Activated T-helper 17 cell treated with anti-CD3 and anti-CD28 coated beads, Interleukin-2, amount 50 U/mL, for 72 hours (primary cell): ENCODE measurements at regions not wholly inside any gene's neighbourhood (a gene's known extent, or its start where the extent isn't known, plus 50 kb on each side); places are given as distances from the start of the nearest gene placed in this dataset.
"Not testable (repeated sequence)": the region's sequence is repeated elsewhere in the genome, so short reads cannot be mapped to it uniquely, and the experiment has no call there.

Experiments used
- ATAC-seq: fragments of 150-1000 bp; cut with Tn5 transposase; replicated peaks from 2 replicates; pipeline ENCODE4 v1.10.0; 2021; ENCODE audit warnings: mild to moderate bottlenecking, moderate library complexity
- H3K27ac Mint-ChIP-seq: one replicate; pipeline ENCODE4 v1.8.0; 2022; ENCODE audit warnings: mixed read lengths
- H3K27me3 Mint-ChIP-seq: one replicate; pipeline ENCODE4 v1.8.0; 2022; ENCODE audit warnings: mixed read lengths
- H3K36me3 Mint-ChIP-seq: one replicate; pipeline ENCODE4 v1.8.0; 2022; ENCODE audit warnings: low read depth, mild to moderate bottlenecking, mixed read lengths
- H3K4me1 Mint-ChIP-seq: one replicate; pipeline ENCODE4 v1.8.0; 2022; ENCODE audit warnings: mixed read lengths
- H3K4me3 Mint-ChIP-seq: one replicate; pipeline ENCODE4 v1.8.0; 2022; ENCODE audit warnings: mild to moderate bottlenecking, mixed read lengths
- H3K9me3 Mint-ChIP-seq: one replicate; pipeline ENCODE4 v1.8.0; 2022; ENCODE audit warnings: mixed read lengths

- ATAC-seq = no peak
- Mint-ChIP-seq H3K9me3 (no peaks in the 10 kb centered on the region), H3K36me3 (no peaks in the 10 kb centered on the region), H3K4me3 (no peak overlapping the region), H3K27me3 (peaks cover 14% of the 10 kb centered on the region), H3K4me1 (no peaks in the 10 kb centered on the region), H3K27ac (no peak overlapping the region)
These were observed 54.3 kb upstream of the WAC start for GRCh38 chr10:28478646-28479045.

- H3K36me3 Mint-ChIP-seq = no peaks in the 10 kb centered on the region
- no peak overlapping the region for H3K4me3 Mint-ChIP-seq
- H3K27ac Mint-ChIP-seq = no peak overlapping the region
- no peaks in the 10 kb centered on the region for H3K9me3 Mint-ChIP-seq
- peaks cover 14% of the 10 kb centered on the region for H3K27me3 Mint-ChIP-seq
- no peak for ATAC-seq
- H3K4me1 Mint-ChIP-seq = no peaks in the 10 kb centered on the region
These were observed 53.5 kb upstream of the WAC start for GRCh38 chr10:28479425-28479865.

- Mint-ChIP-seq H3K36me3 (no peaks in the 10 kb centered on the region), H3K27me3 (peaks cover 14% of the 10 kb centered on the region), H3K4me3 (no peak overlapping the region), H3K27ac (no peak overlapping the region), H3K4me1 (no peaks in the 10 kb centered on the region), H3K9me3 (no peaks in the 10 kb centered on the region)
- no peak for ATAC-seq
These were observed 52.8 kb upstream of the WAC start for GRCh38 chr10:28479927-28480627.

- ATAC-seq = no peak
- Mint-ChIP-seq H3K9me3 (no peaks in the 10 kb centered on the region), H3K4me1 (no peaks in the 10 kb centered on the region), H3K27me3 (peaks cover 14% of the 10 kb centered on the region), H3K36me3 (no peaks in the 10 kb centered on the region), H3K4me3 (no peak overlapping the region), H3K27ac (no peak overlapping the region)
These were observed 52.3 kb upstream of the WAC start for GRCh38 chr10:28480628-28480965.

GRCh38 chr10:28481346-28481745 is 51.6 kb upstream of the WAC start:
- not testable (repeated sequence) for H3K4me1 Mint-ChIP-seq, ATAC-seq, H3K4me3 Mint-ChIP-seq, H3K27ac Mint-ChIP-seq, H3K27me3 Mint-ChIP-seq, H3K36me3 Mint-ChIP-seq, H3K9me3 Mint-ChIP-seq

- H3K4me1 Mint-ChIP-seq = no peaks in the 10 kb centered on the region
- no peak for ATAC-seq
- H3K27ac Mint-ChIP-seq = no peak overlapping the region
- H3K36me3 Mint-ChIP-seq = no peaks in the 10 kb centered on the region
- peaks cover 8% of the 10 kb centered on the region for H3K27me3 Mint-ChIP-seq
- H3K4me3 Mint-ChIP-seq = no peak overlapping the region
- no peaks in the 10 kb centered on the region for H3K9me3 Mint-ChIP-seq
These were observed 51.0 kb upstream of the WAC start for GRCh38 chr10:28481968-28482367.
